Activated naive CD4-positive, alpha-beta T cell treated with anti-CD3 and anti-CD28 coated beads, Interleukin-2, amount 10 ng/mL, durations not matched to agents 7 days and 5 days (primary cell): ENCODE measurements at regions not wholly inside any gene's neighbourhood (a gene's known extent, or its start where the extent isn't known, plus 50 kb on each side); places are given as distances from the start of the nearest gene placed in this dataset.
"Not testable (repeated sequence)": the region's sequence is repeated elsewhere in the genome, so short reads cannot be mapped to it uniquely, and the experiment has no call there.

Experiments
- CTCF ChIA-PET: fragments of 350-600 bp; sonication (Branson Sonifier 250); formaldehyde crosslinking; loops from one replicate; lab custom pipeline; 2021; ENCODE audit warnings: antibody characterized with exemption; lab: Charles Lee
- DNase-seq: peaks from one replicate; pipeline ENCODE4 v3.0.0-alpha.2; 2020
- H3K27ac Mint-ChIP-seq: one replicate; pipeline ENCODE4 v1.8.0; 2021; ENCODE audit warnings: mild to moderate bottlenecking, moderate library complexity, mixed read lengths
- H3K27me3 Mint-ChIP-seq: one replicate; pipeline ENCODE4 v1.8.0; 2021; ENCODE audit warnings: mild to moderate bottlenecking, mixed read lengths
- H3K36me3 Mint-ChIP-seq: one replicate; pipeline ENCODE4 v1.8.0; 2021; ENCODE audit warnings: mixed read lengths
- H3K4me1 Mint-ChIP-seq: one replicate; pipeline ENCODE4 v1.8.0; 2021; ENCODE audit warnings: mixed read lengths
- H3K4me3 Mint-ChIP-seq: one replicate; pipeline ENCODE4 v1.8.0; 2021; ENCODE audit warnings: mild to moderate bottlenecking, moderate library complexity, mixed read lengths
- H3K9me3 Mint-ChIP-seq: one replicate; pipeline ENCODE4 v1.8.0; 2021; ENCODE audit warnings: mixed read lengths

GRCh38 chr21:25464275-25464674 is 143.0 kb downstream of the MRPL39 start:
- peaks cover 21% of the 10 kb centered on the region for H3K4me1 Mint-ChIP-seq
- CTCF ChIA-PET = interaction anchor here (1.4 kb wide), 1 partner anchor 97 kb away, joined by 4 read pairs; no protein-coding TSS in a partner anchor
- H3K36me3 Mint-ChIP-seq = no peaks in the 10 kb centered on the region
- DNase-seq = no peak
- H3K27ac Mint-ChIP-seq = no peak overlapping the region
- H3K27me3 Mint-ChIP-seq = no peaks in the 10 kb centered on the region
- H3K4me3 Mint-ChIP-seq = no peak overlapping the region
- H3K9me3 Mint-ChIP-seq = peaks cover 3% of the 10 kb centered on the region

- Mint-ChIP-seq H3K27ac (no peak overlapping the region), H3K36me3 (no peaks in the 10 kb centered on the region), H3K4me3 (no peak overlapping the region), H3K4me1 (peaks cover 27% of the 10 kb centered on the region), H3K9me3 (peaks cover 3% of the 10 kb centered on the region), H3K27me3 (no peaks in the 10 kb centered on the region)
- CTCF ChIA-PET = interaction anchor here (1.1 to 1.6 kb wide), 2 partner anchors 27 to 106 kb away, joined by 3 read pairs; no protein-coding TSS in a partner anchor
- no peak for DNase-seq
These were observed 144.7 kb downstream of the MRPL39 start for GRCh38 chr21:25462517-25462971.

- H3K36me3 Mint-ChIP-seq = no peaks in the 10 kb centered on the region
- H3K4me1 Mint-ChIP-seq = peaks cover 34% of the 10 kb centered on the region
- H3K4me3 Mint-ChIP-seq = no peak overlapping the region
- CTCF ChIA-PET = interaction anchor here (0.7 to 1.6 kb wide), 3 partner anchors 28 to 1505 kb away, joined by 3 read pairs; no protein-coding TSS in a partner anchor
- no peak overlapping the region for H3K27ac Mint-ChIP-seq
- no peaks in the 10 kb centered on the region for H3K27me3 Mint-ChIP-seq
- DNase-seq = no peak
- no peaks in the 10 kb centered on the region for H3K9me3 Mint-ChIP-seq
These were observed 145.6 kb downstream of the MRPL39 start for GRCh38 chr21:25461725-25462124.

- CTCF ChIA-PET = no interaction called here
- H3K4me1 Mint-ChIP-seq = peaks cover 37% of the 10 kb centered on the region
- no peaks in the 10 kb centered on the region for H3K36me3 Mint-ChIP-seq
- no peaks in the 10 kb centered on the region for H3K27me3 Mint-ChIP-seq
- H3K9me3 Mint-ChIP-seq = no peaks in the 10 kb centered on the region
- no peak overlapping the region for H3K4me3 Mint-ChIP-seq
- no peak for DNase-seq
- no peak overlapping the region for H3K27ac Mint-ChIP-seq
These were observed 147.3 kb downstream of the MRPL39 start for GRCh38 chr21:25459993-25460392.

- no peak overlapping the region for H3K27ac Mint-ChIP-seq
- CTCF ChIA-PET = no interaction called here
- no peak for DNase-seq
- no peaks in the 10 kb centered on the region for H3K9me3 Mint-ChIP-seq
- H3K4me3 Mint-ChIP-seq = no peak overlapping the region
- no peaks in the 10 kb centered on the region for H3K36me3 Mint-ChIP-seq
- no peaks in the 10 kb centered on the region for H3K27me3 Mint-ChIP-seq
- H3K4me1 Mint-ChIP-seq = peaks cover 33% of the 10 kb centered on the region
These were observed 147.9 kb downstream of the MRPL39 start for GRCh38 chr21:25459365-25459764.

GRCh38 chr21:25458484-25458883 is 148.8 kb downstream of the MRPL39 start:
- H3K4me3 Mint-ChIP-seq = no peak overlapping the region
- DNase-seq = no peak
- H3K27ac Mint-ChIP-seq = no peak overlapping the region
- H3K27me3 Mint-ChIP-seq = no peaks in the 10 kb centered on the region
- no peaks in the 10 kb centered on the region for H3K9me3 Mint-ChIP-seq
- CTCF ChIA-PET = no interaction called here
- H3K36me3 Mint-ChIP-seq = no peaks in the 10 kb centered on the region
- peaks cover 26% of the 10 kb centered on the region for H3K4me1 Mint-ChIP-seq

GRCh38 chr21:25457946-25458345 is 149.3 kb downstream of the MRPL39 start:
- CTCF ChIA-PET = no interaction called here
- no peak for DNase-seq
- no peaks in the 10 kb centered on the region for H3K36me3 Mint-ChIP-seq
- H3K27ac Mint-ChIP-seq = no peak overlapping the region
- no peak overlapping the region for H3K4me3 Mint-ChIP-seq
- no peaks in the 10 kb centered on the region for H3K9me3 Mint-ChIP-seq
- peaks cover 23% of the 10 kb centered on the region for H3K4me1 Mint-ChIP-seq
- no peaks in the 10 kb centered on the region for H3K27me3 Mint-ChIP-seq

- Mint-ChIP-seq H3K4me3 (peak overlapping the region; percentile 24), H3K27me3 (no peaks in the 10 kb centered on the region), H3K36me3 (no peaks in the 10 kb centered on the region), H3K27ac (peak overlapping the region; percentile 31), H3K4me1 (peaks cover 20% of the 10 kb centered on the region), H3K9me3 (no peaks in the 10 kb centered on the region)
- DNase-seq = no peak
- CTCF ChIA-PET = no interaction called here
These were observed 149.9 kb downstream of the MRPL39 start for GRCh38 chr21:25457411-25457810.

GRCh38 chr21:25456672-25457071 is 150.6 kb downstream of the MRPL39 start:
- no peak overlapping the region for H3K27ac Mint-ChIP-seq
- peaks cover 19% of the 10 kb centered on the region for H3K4me1 Mint-ChIP-seq
- CTCF ChIA-PET = interaction anchor here (1.0 to 1.2 kb wide), 3 partner anchors 10 to 34 kb away, joined by 3 to 5 read pairs (median 3); no protein-coding TSS in a partner anchor
- no peak overlapping the region for H3K4me3 Mint-ChIP-seq
- no peaks in the 10 kb centered on the region for H3K27me3 Mint-ChIP-seq
- no peaks in the 10 kb centered on the region for H3K36me3 Mint-ChIP-seq
- H3K9me3 Mint-ChIP-seq = no peaks in the 10 kb centered on the region
- DNase-seq = no peak

GRCh38 chr21:25453524-25453923 is 153.8 kb downstream of the MRPL39 start:
- Mint-ChIP-seq H3K27me3 (no peaks in the 10 kb centered on the region), H3K4me3 (no peak overlapping the region), H3K36me3 (no peaks in the 10 kb centered on the region), H3K4me1 (peaks cover 14% of the 10 kb centered on the region), H3K9me3 (no peaks in the 10 kb centered on the region), H3K27ac (no peak overlapping the region)
- no peak for DNase-seq
- CTCF ChIA-PET = interaction anchor here (2.1 kb wide), 1 partner anchor 30 kb away, joined by 9 read pairs; no protein-coding TSS in a partner anchor

- Mint-ChIP-seq H3K9me3 (no peaks in the 10 kb centered on the region), H3K27me3 (no peaks in the 10 kb centered on the region), H3K27ac (no peak overlapping the region), H3K4me1 (no peaks in the 10 kb centered on the region), H3K36me3 (no peaks in the 10 kb centered on the region), H3K4me3 (no peak overlapping the region)
- DNase-seq = no peak
- CTCF ChIA-PET = interaction anchor here (1.1 kb wide), 1 partner anchor 25 kb away, joined by 3 read pairs; no protein-coding TSS in a partner anchor
These were observed 157.3 kb downstream of the MRPL39 start for GRCh38 chr21:25449950-25450349.

- CTCF ChIA-PET = interaction anchor here (1.1 to 1.4 kb wide), 2 partner anchors 13 to 21 kb away, joined by 3 read pairs; no protein-coding TSS in a partner anchor
- H3K4me3 Mint-ChIP-seq = no peak overlapping the region
- no peak for DNase-seq
- H3K27ac Mint-ChIP-seq = no peak overlapping the region
- H3K9me3 Mint-ChIP-seq = peaks cover 2% of the 10 kb centered on the region
- no peaks in the 10 kb centered on the region for H3K27me3 Mint-ChIP-seq
- no peaks in the 10 kb centered on the region for H3K36me3 Mint-ChIP-seq
- H3K4me1 Mint-ChIP-seq = no peaks in the 10 kb centered on the region
These were observed 165.4 kb downstream of the MRPL39 start for GRCh38 chr21:25441835-25442234.

- H3K27ac Mint-ChIP-seq, H3K4me3 Mint-ChIP-seq, H3K36me3 Mint-ChIP-seq, H3K9me3 Mint-ChIP-seq, H3K4me1 Mint-ChIP-seq, H3K27me3 Mint-ChIP-seq, DNase-seq: not testable (repeated sequence)
- CTCF ChIA-PET = interaction anchor here (0.6 kb wide), 1 partner anchor 147 kb away, joined by 4 read pairs; no protein-coding TSS in a partner anchor
These were observed 169.8 kb downstream of the MRPL39 start for GRCh38 chr21:25437465-25437864.

- Mint-ChIP-seq H3K27ac (no peak overlapping the region), H3K36me3 (no peaks in the 10 kb centered on the region), H3K9me3 (no peaks in the 10 kb centered on the region), H3K4me1 (peaks cover 12% of the 10 kb centered on the region), H3K27me3 (no peaks in the 10 kb centered on the region), H3K4me3 (no peak overlapping the region)
- no peak for DNase-seq
- CTCF ChIA-PET = interaction anchor here (0.8 to 1.1 kb wide), 2 partner anchors 13 to 39 kb away, joined by 3 to 4 read pairs; no protein-coding TSS in a partner anchor
These were observed 178.7 kb downstream of the MRPL39 start for GRCh38 chr21:25428537-25428936.

- no peak overlapping the region for H3K4me3 Mint-ChIP-seq
- H3K36me3 Mint-ChIP-seq = no peaks in the 10 kb centered on the region
- peaks cover 12% of the 10 kb centered on the region for H3K4me1 Mint-ChIP-seq
- DNase-seq = no peak
- no peak overlapping the region for H3K27ac Mint-ChIP-seq
- CTCF ChIA-PET = interaction anchor here (1.1 kb wide), 1 partner anchor 15 kb away, joined by 3 read pairs; no protein-coding TSS in a partner anchor
- no peaks in the 10 kb centered on the region for H3K27me3 Mint-ChIP-seq
- H3K9me3 Mint-ChIP-seq = no peaks in the 10 kb centered on the region
These were observed 179.5 kb downstream of the MRPL39 start for GRCh38 chr21:25427828-25428227.
